ENCODE measurements at regions not wholly inside any gene's neighbourhood (a gene's known extent, or its start where the extent isn't known, plus 50 kb on each side); places are given as distances from the start of the nearest gene placed in this dataset.

- Mint-ChIP-seq H3K9me3 (no peaks in the 10 kb centered on the region), H3K36me3 (no peaks in the 10 kb centered on the region), H3K27ac (no peak overlapping the region), H3K27me3 (peaks cover under 1% of the 10 kb centered on the region), H3K4me3 (no peak overlapping the region), H3K4me1 (no peaks in the 10 kb centered on the region)
- no peak for ATAC-seq
Measured at GRCh38 chr5:87948486-87948885, 320.2 kb downstream of the TMEM161B start.

DNA sequence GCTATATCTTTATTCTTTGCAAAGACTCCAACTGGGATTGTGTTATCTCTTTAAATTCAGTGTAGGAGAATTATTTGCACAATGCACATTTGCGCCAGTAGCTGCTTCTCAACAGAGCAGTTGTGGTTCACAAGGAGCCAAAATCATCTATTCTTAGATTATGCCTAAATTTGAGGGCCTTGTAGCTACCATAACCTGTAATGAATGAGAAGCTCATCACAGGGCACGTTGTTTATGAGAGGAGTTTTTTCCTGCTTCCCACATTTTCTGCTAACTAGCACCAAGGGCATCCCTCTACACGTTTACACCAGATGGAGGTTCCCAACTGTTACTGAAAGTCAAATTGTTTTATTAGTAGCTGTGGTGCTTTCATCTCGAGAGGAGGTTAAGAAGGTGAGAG lies 322.4 kb downstream of the TMEM161B start:
- ATAC-seq: no peak
- Mint-ChIP-seq H3K9me3 (no peaks in the 10 kb centered on the region), H3K4me1 (no peaks in the 10 kb centered on the region), H3K4me3 (no peak overlapping the region), H3K27ac (no peak overlapping the region), H3K27me3 (no peaks in the 10 kb centered on the region), H3K36me3 (no peaks in the 10 kb centered on the region)

DNA sequence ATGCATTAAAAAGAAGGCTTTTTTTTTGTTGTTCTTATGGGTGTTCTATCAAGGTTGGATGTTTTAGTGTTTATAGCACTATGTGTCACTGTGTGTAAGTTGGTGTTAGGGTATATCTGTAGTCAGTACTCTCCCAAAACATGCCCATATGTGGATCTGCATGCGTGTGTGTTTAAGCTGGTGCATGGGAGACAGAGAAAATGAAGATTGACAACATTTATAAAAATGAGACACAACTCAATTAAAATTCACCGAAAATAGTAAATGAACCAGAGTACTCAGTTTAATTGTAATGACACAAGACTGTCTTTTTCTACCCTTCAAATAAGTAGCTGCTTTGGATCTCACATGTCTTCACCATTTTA lies 323.4 kb downstream of the TMEM161B start:
- no peak overlapping the region for H3K27ac Mint-ChIP-seq
- H3K27me3 Mint-ChIP-seq: no peaks in the 10 kb centered on the region
- no peaks in the 10 kb centered on the region for H3K4me1 Mint-ChIP-seq
- ATAC-seq: no peak
- no peaks in the 10 kb centered on the region for H3K9me3 Mint-ChIP-seq
- no peak overlapping the region for H3K4me3 Mint-ChIP-seq
- no peaks in the 10 kb centered on the region for H3K36me3 Mint-ChIP-seq

- Mint-ChIP-seq H3K36me3 (no peaks in the 10 kb centered on the region), H3K4me3 (no peak overlapping the region), H3K27me3 (no peaks in the 10 kb centered on the region)
Measured at GRCh38 chr5:87944553-87945285, 323.9 kb downstream of the TMEM161B start.

DNA sequence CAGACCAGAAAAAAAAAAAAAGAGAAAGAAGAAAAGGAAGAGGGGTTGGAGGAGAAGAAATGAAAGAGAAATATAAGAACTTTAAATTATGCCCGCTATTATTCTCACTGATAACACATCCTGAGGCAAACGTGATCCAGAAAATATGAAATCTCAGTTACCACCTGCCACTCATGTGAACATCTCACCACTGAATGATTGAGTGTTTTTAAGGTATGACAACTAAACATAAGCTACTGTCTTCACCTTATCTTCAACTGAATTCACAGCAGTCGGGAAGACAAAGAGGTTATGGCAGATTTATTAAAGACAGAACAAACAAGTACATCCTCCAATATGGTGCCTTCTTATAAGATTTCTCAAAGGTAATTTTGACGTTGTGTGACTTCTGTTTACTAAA lies 327.9 kb downstream of the TMEM161B start:
- Mint-ChIP-seq H3K4me3 (no peak overlapping the region), H3K27me3 (no peaks in the 10 kb centered on the region), H3K4me1 (no peaks in the 10 kb centered on the region), H3K9me3 (peaks cover 2% of the 10 kb centered on the region), H3K27ac (no peak overlapping the region), H3K36me3 (no peaks in the 10 kb centered on the region)
- ATAC-seq: no peak

More at GRCh38 chr5:87944553-87945285, 323.9 kb downstream of the TMEM161B start:
- Mint-ChIP-seq H3K27ac (no peak overlapping the region), H3K9me3 (no peaks in the 10 kb centered on the region), H3K4me1 (no peaks in the 10 kb centered on the region)
- ATAC-seq: no peak

GRCh38 chr5:87936667-87937066 lies 332.0 kb downstream of the TMEM161B start:
- no peak for ATAC-seq
- Mint-ChIP-seq H3K36me3 (no peaks in the 10 kb centered on the region), H3K27ac (no peak overlapping the region), H3K27me3 (no peaks in the 10 kb centered on the region), H3K4me3 (no peak overlapping the region), H3K4me1 (no peaks in the 10 kb centered on the region), H3K9me3 (peaks cover 2% of the 10 kb centered on the region)

DNA sequence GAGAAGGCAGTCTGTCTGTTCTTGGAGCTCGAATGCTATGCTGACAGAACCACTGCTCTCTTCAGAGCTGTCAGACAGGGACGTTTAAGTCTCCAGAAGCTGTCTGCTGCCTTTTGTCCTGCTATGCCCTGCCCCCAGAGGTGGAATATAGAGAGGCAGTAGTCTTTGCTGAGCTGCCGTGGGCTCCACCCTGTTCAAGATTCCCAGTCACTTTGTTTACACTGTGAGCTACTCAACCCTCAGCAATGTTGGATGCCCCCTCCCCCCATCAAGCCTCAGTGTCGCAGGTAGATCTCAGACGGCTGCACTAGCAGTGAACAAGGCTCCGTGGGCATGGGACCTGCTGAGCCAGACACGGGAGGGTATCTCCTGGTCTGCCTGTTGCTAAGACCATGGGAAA lies 344.2 kb downstream of the TMEM161B start:
- Mint-ChIP-seq H3K27me3 (no peaks in the 10 kb centered on the region), H3K27ac (no peak overlapping the region), H3K9me3 (peaks cover 9% of the 10 kb centered on the region), H3K4me3 (no peak overlapping the region), H3K36me3 (no peaks in the 10 kb centered on the region), H3K4me1 (no peaks in the 10 kb centered on the region)
- ATAC-seq: no peak

DNA sequence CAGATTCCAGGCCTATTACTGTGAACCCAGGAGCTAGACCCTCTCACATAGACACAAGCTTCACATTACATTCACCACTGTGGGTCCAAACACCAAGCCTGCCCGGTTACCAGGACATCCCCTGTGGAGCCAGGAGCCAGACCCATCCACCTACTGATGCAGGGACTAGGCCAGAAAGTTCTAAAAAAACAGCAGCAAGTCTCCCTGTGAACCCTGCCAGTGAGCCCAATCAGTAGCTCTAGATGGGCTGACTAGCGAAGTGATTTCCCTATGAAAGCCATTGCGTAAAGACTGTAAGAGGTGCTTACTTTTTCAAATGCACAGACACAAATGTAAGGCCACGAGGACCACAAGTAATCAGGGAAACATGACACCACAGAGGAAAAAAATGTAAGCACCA lies 352.3 kb downstream of the TMEM161B start:
- H3K9me3 Mint-ChIP-seq: peaks cover 20% of the 10 kb centered on the region
- no peaks in the 10 kb centered on the region for H3K36me3 Mint-ChIP-seq
- no peak overlapping the region for H3K4me3 Mint-ChIP-seq
- no peaks in the 10 kb centered on the region for H3K4me1 Mint-ChIP-seq
- no peak overlapping the region for H3K27ac Mint-ChIP-seq
- no peak for ATAC-seq
- no peaks in the 10 kb centered on the region for H3K27me3 Mint-ChIP-seq

- Mint-ChIP-seq H3K27me3 (no peaks in the 10 kb centered on the region), H3K4me3 (no peak overlapping the region), H3K4me1 (no peaks in the 10 kb centered on the region), H3K36me3 (no peaks in the 10 kb centered on the region), H3K9me3 (peaks cover 10% of the 10 kb centered on the region), H3K27ac (no peak overlapping the region)
- no peak for ATAC-seq
Measured at GRCh38 chr5:87912419-87912818, 356.2 kb downstream of the TMEM161B start.

DNA sequence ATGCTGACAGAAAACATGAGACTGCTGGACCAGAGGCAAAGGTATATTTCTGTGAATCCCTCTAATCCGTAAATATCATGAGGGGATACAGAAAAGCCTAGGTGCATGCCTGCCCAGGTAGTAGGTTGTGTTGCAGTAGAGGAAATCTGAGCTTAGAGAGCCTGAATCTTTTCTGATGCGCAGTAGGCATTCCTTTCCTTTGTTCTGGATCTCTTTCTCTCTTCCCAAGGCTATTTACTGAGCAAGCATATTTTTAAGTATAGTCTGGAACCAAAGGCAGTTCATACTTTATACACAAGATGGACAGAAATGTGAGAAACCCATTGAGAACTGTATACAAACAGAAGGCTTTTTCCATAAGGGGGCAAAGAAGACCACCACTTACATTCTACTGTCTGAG lies 359.3 kb downstream of the TMEM161B start:
- Mint-ChIP-seq H3K36me3 (no peaks in the 10 kb centered on the region), H3K27me3 (no peaks in the 10 kb centered on the region), H3K9me3 (peaks cover 6% of the 10 kb centered on the region), H3K4me1 (no peaks in the 10 kb centered on the region), H3K4me3 (no peak overlapping the region), H3K27ac (no peak overlapping the region)
- ATAC-seq: no peak

DNA sequence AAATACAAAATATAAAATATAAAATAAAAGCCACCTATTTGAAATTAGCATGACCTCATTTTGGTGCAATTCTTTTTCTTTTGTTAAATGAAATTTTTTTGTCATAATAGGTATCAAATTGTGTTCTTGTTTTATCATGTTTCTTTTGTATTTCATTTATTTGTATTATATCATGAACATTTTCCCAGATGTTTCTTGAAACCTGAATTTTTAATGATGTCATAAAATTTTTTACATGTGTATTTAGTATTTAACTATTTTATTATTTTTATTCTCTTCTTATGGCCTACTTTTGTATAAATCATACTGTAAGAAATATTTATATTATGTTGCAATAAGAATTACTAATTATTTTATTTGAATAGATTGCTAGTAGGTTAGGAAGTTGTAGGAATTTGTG lies 361.7 kb downstream of the TMEM161B start:
- Mint-ChIP-seq H3K36me3 (no peaks in the 10 kb centered on the region), H3K4me3 (no peak overlapping the region), H3K4me1 (no peaks in the 10 kb centered on the region), H3K9me3 (no peaks in the 10 kb centered on the region), H3K27ac (no peak overlapping the region), H3K27me3 (no peaks in the 10 kb centered on the region)
- ATAC-seq: no peak

- Mint-ChIP-seq H3K4me1 (no peaks in the 10 kb centered on the region), H3K27ac (no peak overlapping the region), H3K9me3 (no peaks in the 10 kb centered on the region), H3K4me3 (no peak overlapping the region), H3K36me3 (no peaks in the 10 kb centered on the region), H3K27me3 (no peaks in the 10 kb centered on the region)
- ATAC-seq: no peak
Measured at GRCh38 chr5:87900419-87900818, 368.2 kb downstream of the TMEM161B start.

- Mint-ChIP-seq H3K4me3 (no peak overlapping the region), H3K9me3 (no peaks in the 10 kb centered on the region), H3K4me1 (no peaks in the 10 kb centered on the region), H3K27me3 (no peaks in the 10 kb centered on the region), H3K27ac (no peak overlapping the region), H3K36me3 (no peaks in the 10 kb centered on the region)
- no peak for ATAC-seq
Measured at GRCh38 chr5:87899721-87900131, 368.9 kb downstream of the TMEM161B start.

DNA sequence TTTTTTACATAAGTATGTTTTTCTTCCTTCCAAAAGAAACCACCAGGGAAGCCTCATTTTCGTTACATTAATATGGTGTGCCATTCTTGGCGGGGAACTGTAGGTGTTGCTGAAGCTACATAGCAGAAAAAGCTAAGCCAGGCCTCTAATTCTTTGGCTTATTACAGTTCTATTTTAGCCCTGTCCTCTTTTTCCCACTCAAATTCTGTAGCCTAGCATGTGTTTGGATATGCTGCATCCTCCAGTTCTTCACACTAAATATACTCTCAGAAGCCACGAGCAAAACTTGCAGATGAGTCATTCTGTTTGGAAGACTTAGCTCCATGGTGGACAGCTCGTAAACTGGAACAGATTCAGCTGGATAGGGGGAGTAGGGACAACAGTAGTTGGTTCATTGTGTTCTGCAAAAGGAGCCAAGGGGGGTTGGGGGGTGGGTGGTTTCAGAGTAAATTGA lies 369.4 kb downstream of the TMEM161B start:
- H3K4me1 Mint-ChIP-seq: no peaks in the 10 kb centered on the region
- H3K27ac Mint-ChIP-seq: no peak overlapping the region
- no peaks in the 10 kb centered on the region for H3K9me3 Mint-ChIP-seq
- H3K36me3 Mint-ChIP-seq: no peaks in the 10 kb centered on the region
- ATAC-seq: no peak
- H3K27me3 Mint-ChIP-seq: no peaks in the 10 kb centered on the region
- no peak overlapping the region for H3K4me3 Mint-ChIP-seq

DNA sequence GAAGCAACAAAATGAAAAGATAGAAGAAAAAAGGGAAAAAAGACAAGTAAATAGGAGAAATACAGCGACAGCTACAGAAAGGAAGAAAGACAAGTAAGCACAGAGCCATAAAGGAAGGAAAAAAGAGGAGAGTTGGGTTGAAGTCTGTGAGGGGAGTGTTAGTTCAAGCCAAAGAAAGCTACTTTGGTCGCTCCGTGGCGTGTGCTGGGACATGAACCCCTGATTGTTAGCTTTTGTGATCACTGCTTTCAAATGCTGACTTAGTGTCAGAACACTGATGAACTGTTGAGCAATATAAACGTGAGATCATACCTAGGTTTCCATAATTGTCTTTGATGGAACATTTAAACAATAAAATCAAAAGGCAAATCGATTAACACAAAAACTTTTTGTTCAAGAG lies 370.1 kb downstream of the TMEM161B start:
- H3K27me3 Mint-ChIP-seq: no peaks in the 10 kb centered on the region
- no peak for ATAC-seq
- H3K4me3 Mint-ChIP-seq: no peak overlapping the region
- H3K27ac Mint-ChIP-seq: no peak overlapping the region
- H3K9me3 Mint-ChIP-seq: no peaks in the 10 kb centered on the region
- no peaks in the 10 kb centered on the region for H3K4me1 Mint-ChIP-seq
- no peaks in the 10 kb centered on the region for H3K36me3 Mint-ChIP-seq

DNA sequence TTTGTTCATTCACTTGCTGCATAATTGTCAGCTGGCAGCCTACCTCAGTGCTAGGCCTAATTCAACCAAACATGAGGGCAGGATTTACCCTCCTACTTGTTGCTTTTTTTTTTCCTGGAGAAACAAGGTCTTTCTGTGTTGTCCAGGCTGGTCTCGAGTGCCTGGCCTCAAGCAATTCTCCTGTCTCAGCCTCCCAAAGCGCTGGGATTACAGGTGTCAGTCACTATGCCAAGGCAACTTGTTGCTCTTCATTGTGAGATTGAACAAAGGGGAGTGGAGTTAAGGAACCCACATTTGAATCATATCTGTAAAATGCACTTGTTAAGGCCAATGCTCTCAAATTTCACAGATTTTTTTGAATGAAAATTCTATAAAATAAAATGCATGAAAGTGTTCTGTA lies 380.5 kb downstream of the TMEM161B start:
- Mint-ChIP-seq H3K27ac (no peak overlapping the region), H3K4me3 (no peak overlapping the region), H3K36me3 (no peaks in the 10 kb centered on the region), H3K9me3 (peaks cover 6% of the 10 kb centered on the region), H3K27me3 (no peaks in the 10 kb centered on the region), H3K4me1 (no peaks in the 10 kb centered on the region)
- no peak for ATAC-seq

DNA sequence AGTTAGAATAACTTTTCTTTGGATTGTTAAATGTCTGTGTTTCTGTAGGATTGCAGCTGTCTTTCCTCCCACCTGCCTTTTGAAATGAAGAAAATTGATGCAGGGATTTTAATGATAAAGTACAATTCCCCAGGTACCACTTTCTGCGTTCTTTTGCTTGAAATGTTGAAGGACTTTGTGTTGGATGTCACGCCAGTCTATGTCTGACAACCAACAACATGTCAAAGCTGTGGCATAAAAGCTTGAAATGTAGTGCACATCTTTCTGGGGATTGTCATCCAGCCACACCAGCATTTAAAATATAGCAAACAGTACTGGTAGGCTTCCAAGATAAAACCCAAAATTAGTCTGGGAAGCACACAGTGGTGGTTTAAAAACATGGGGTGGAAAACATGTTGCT lies 381.4 kb downstream of the TMEM161B start:
- H3K27ac Mint-ChIP-seq: no peak overlapping the region
- H3K27me3 Mint-ChIP-seq: no peaks in the 10 kb centered on the region
- H3K9me3 Mint-ChIP-seq: peaks cover 6% of the 10 kb centered on the region
- no peak for ATAC-seq
- H3K4me1 Mint-ChIP-seq: no peaks in the 10 kb centered on the region
- H3K4me3 Mint-ChIP-seq: no peak overlapping the region
- H3K36me3 Mint-ChIP-seq: no peaks in the 10 kb centered on the region
